ENCODE measurements at regions not wholly inside any gene's neighbourhood (a gene's known extent, or its start where the extent isn't known, plus 50 kb on each side); places are given as distances from the start of the nearest gene placed in this dataset.

GRCh38 chr4:100083289-100083688, 107.0 kb downstream of the DDIT4L start:
- TF ChIP-seq POLR2A (IDR thresholded peaks at IDR 0.05; ENCODE audit: low read depth): no peak
- TF ChIP-seq, protein P1, sequence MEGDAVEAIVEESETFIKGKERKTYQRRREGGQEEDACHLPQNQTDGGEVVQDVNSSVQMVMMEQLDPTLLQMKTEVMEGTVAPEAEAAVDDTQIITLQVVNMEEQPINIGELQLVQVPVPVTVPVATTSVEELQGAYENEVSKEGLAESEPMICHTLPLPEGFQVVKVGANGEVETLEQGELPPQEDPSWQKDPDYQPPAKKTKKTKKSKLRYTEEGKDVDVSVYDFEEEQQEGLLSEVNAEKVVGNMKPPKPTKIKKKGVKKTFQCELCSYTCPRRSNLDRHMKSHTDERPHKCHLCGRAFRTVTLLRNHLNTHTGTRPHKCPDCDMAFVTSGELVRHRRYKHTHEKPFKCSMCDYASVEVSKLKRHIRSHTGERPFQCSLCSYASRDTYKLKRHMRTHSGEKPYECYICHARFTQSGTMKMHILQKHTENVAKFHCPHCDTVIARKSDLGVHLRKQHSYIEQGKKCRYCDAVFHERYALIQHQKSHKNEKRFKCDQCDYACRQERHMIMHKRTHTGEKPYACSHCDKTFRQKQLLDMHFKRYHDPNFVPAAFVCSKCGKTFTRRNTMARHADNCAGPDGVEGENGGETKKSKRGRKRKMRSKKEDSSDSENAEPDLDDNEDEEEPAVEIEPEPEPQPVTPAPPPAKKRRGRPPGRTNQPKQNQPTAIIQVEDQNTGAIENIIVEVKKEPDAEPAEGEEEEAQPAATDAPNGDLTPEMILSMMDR (IDR thresholded peaks at IDR 0.05): no peak
- TF ChIP-seq POLR2AphosphoS5 (IDR thresholded peaks at IDR 0.05): no peak
